Testis (tissue), 2 donors: ENCODE measurements at regions not wholly inside any gene's neighbourhood (a gene's known extent, or its start where the extent isn't known, plus 50 kb on each side); places are given as distances from the start of the nearest gene placed in this dataset.

Experiments used
- POLR2A ChIP-seq: fragments of 450-650 bp; IDR thresholded peaks from one replicate; pipeline ENCODE4 v1.6.1; 2017; ENCODE audit warnings: antibody characterized with exemption, mild to moderate bottlenecking, moderate library complexity
- TF ChIP-seq, protein P1 (sequence below), 3 experiments: fragments of 450-650 bp in 2 of 3; fragments of 200-600 bp in 1 of 3; sonication (generic) in 1 of 3; IDR thresholded peaks; one replicate each; pipeline ENCODE4 v1.5.1; 2016 to 2019; ENCODE audit warnings: antibody characterized with exemption in 3 of 3, mild to moderate bottlenecking in 2 of 3, moderate library complexity in 1 of 3

DNA sequence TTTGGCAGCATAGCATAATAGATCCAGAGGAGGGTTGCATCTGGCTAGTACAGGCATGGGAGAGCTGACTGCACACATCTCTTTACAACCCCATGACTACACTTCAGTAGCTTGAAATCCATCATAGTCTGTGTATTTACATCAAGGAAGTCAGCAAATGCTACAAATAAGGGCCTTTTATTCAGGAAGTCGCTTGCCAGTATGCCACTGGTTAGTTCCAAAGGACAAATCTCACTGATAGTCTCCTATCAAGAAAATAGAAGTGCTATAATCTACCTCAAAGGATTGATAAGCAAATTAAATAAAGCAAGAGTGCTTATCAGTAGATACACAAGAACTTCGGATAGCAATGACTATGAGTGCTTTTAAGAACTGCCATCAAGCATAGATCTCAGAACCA, 112.7 kb downstream of the KLF12 start:
- TF ChIP-seq POLR2A = no peak
- TF ChIP-seq, protein P1, sequence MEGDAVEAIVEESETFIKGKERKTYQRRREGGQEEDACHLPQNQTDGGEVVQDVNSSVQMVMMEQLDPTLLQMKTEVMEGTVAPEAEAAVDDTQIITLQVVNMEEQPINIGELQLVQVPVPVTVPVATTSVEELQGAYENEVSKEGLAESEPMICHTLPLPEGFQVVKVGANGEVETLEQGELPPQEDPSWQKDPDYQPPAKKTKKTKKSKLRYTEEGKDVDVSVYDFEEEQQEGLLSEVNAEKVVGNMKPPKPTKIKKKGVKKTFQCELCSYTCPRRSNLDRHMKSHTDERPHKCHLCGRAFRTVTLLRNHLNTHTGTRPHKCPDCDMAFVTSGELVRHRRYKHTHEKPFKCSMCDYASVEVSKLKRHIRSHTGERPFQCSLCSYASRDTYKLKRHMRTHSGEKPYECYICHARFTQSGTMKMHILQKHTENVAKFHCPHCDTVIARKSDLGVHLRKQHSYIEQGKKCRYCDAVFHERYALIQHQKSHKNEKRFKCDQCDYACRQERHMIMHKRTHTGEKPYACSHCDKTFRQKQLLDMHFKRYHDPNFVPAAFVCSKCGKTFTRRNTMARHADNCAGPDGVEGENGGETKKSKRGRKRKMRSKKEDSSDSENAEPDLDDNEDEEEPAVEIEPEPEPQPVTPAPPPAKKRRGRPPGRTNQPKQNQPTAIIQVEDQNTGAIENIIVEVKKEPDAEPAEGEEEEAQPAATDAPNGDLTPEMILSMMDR (IDR thresholded peaks at IDR 0.05) = no peak
